Left renal cortex interstitium (tissue), 4 donors: ENCODE measurements at regions not wholly inside any gene's neighbourhood (a gene's known extent, or its start where the extent isn't known, plus 50 kb on each side); places are given as distances from the start of the nearest gene placed in this dataset.

Experiments
- DNase-seq, 4 donors: peaks; one replicate each; pipeline ENCODE4 v3.0.0-alpha.2; 2013; ENCODE audit warnings: low read depth in 4 of 4, low spot score in 2 of 4, missing footprints in 1 of 4

DNA sequence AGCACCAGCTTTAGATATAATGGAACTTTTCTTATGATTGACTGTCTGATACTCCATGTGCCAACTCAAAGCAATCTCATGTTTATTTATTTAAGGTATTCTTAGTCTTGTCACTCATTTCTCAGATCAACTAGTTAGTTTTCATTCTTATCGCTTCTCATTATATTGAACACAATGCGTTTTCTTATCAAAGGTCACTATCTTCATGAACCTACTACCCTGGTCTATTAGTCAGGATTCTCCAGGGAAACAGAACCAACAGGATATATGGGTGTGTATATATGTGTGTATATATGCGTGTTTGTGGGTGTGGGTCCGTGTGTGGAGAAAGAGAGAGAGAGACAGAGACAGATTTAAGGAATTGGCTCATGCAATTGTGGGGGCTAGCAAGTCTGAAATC is 619.9 kb downstream of the ZEB2 start:
- no peak for DNase-seq

DNA sequence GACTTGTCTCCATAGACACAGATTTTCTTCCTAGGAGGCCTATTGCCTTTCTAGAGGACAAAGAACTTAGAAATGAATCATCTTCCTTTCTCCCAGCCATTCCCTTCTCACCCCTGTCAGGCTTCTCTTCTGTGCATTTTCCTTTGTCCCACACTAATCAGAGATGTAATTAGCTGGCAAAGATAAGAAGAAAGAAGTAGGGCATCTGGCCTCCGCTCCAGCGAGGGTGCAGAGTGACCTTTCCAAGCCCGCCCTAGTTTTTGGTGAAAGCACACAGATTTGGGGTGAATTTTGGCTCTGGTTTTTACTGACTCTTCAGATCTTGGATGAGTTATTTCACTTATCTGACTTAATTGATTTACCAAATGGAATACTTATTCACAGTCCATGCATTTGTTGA is 626.5 kb downstream of the ZEB2 start:
- DNase-seq = no peak

DNA sequence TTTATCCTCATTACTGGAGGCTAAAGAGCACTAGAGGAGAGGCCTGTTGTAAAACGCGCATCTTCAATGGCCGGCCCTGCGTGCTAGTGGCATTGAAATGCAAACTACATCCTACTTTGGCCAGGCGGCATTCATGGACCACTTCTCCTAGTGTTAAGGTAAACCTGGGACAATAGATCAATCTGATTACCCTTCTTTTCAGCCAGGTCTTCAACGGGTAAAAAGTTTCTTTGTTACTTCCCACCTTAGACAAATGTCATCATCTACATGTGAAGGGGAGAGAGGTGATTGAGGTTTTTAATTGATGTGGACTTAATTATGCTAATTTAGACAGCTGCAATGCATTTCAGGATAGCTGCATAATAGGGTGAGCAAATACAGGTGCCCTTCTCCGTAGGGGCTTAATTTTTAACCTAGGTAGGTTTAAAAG is 628.0 kb downstream of the ZEB2 start:
- no peak for DNase-seq

DNA sequence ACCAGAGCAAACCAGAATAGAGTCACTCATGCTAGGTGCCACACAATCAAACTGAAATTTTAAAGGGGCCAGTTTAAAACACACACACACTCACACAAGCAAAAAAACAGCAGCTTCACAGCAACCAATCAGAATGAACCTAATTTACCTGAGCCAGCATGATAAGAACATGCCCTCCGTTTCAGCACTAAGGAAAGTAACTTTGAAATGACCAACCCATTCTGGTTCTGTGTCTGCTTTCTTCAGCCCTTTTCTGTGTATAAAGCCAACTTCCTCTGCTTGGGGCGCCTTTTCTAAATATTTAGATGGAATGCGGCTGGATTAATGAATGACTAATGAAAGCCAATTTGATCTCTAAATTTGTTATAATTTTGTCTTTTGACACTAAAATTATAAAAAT is 629.1 kb downstream of the ZEB2 start:
- no peak for DNase-seq

DNA sequence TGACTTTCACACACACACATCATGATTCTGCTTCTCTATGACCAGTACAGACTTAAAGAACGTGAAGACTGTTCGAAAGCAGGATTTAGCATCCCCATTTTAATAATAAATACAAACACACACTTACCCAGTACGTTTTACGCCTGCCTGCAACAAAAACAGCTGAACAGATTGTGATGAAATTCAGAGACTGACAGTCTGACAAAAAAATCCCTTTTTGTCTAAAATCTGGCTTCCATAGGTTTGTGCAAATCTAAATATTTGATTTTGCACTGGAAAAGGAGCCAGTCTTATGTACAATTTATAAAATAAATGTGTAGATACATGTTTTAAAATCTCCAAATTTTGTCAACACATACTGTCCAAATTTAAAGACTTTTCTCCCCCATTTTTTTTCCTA is 630.7 kb downstream of the ZEB2 start:
- DNase-seq = no peak

DNA sequence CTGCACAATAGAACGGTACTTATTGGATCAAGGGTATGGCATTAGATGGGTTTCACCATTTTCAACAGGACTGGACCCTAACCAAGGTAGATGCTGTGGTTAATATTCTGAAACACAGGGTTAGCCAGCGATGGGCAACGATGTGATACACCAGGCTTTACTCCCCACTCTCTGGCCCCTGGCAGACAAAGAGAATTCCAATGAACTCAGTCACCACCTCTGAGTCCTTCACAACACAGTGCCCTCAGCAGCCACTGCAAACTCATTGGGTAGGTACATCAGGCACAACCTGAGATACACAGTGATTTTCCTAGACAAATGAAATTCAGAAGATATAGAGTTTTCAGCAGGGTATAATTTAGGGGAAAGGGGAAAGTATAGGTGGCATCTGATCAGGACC is 634.5 kb downstream of the ZEB2 start:
- no peak for DNase-seq

DNA sequence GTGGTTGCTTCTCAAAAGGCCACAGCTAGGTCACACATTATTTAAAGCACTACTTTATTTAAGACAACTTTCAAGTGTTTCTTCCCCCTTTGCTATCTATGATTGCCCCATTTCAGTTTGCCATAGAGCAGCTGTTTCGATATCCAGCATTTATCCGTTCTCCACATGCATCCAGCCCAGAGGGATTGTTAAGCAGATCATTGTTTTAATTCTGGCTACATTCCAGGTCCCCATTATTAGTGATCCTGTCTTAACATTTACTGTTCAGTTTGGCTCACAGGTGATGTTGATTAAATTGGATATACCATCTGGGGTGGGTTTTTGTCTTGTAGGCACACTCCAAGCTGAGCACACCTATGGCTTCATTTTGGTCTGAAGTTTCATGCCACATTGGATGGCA is 638.7 kb downstream of the ZEB2 start:
- DNase-seq = no peak

DNA sequence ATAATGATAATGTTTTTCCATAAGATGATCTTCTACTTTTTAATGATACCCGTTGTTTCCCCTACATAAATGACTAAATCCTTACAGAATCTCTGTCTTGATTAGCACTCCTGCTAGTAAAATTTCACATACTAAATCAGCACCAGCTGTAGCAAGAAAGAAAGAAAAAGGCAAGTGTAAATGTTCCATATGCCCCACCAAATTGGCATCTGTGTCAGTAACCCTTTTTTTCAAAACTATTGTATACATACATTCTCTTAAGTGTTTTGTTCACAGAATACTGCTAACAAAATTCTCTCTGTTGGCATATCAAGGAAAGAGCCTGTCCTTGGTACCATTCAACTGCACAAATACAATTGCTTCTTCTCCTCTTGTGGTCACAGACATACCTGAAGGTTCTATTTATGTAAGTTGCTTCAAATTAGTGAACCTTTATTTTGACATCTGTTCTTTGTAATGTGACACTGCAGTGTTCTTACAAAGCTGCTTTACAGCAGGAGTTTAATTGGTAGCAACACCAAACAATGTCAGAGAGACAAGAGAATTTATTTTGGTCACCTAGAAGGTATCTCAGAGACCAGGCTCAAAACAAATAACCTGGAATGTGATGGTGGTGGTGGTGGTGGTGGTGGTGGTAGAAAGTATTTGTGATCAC is 641.9 kb downstream of the ZEB2 start:
- no peak for DNase-seq

DNA sequence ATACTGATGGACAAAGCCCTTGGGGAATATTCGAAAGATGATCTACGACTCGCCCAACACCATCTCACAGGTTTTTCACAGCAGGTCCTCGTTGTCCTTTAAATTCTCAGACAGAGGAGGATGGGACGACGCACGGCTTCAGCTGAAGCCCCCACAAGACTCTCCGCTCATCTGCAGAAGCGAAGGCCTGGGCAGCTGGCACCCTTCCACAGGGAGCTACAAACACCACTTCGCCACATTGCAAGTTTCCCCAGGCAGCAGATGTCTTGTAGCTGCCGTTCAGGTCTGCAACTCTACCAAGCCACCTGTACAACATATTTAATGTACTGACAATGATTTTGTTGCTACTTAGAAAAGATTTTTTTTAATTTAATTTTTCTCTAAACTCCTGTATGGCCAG is 642.9 kb downstream of the ZEB2 start:
- DNase-seq = no peak

DNA sequence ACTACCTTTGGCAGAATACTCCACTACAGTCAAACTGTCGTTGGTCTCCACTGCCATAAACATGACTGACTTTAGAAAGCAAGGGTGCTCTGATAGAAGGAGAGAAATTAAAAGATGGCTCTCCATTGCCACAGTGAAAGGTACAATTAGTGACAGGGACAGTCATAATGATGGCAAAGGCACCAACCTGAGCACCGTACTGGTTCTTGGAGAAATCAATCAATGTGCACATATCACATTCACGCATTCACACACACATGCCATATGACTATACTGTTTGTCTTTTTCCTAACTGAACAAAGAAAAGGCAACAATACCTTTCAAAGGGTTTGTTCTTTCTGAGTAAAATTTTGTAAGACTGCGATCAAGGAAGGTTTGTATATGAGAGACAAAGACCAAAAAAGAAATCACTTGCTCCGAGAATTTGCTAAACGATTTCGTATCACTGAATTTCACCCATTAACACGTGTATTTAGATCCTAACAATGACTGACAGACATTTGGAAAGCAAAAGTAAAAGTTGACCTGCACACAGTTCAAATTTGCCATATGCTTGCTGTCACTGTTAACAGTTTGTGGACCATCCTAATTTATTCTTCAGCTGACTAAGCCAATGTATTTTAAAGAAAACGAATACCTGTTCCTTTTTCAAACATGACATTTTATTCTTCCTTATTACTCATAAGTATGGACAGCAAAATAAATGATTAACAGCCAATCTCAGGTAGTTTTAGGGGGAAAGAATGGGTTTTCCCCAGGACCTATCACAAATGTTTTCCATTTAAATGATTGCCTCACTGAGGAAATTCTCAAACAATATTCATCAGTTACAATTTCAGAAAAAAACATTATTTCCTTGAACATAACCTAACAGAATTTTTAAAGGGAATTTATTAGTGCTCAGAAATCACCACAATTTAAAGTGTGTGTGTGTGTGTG is 644.4 kb downstream of the ZEB2 start:
- DNase-seq = no peak

DNA sequence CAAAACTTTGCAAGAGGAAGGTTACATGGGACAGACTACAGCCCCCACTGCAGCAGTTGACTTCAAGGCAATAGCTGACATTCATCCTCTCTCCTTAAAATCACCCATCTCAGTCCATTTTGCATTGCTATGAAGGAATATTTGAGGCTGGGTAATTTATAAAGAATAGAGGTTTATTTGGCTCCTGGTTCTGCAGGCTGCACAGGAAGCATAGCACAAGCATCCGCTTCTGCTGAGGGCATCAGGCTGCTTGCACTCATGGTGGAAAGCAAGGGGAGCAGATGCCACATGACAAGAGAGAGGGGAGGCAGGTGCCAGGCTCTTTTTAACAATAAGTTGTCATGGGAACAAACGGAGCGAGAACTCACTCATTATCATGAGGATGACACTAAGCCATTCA is 646.0 kb downstream of the ZEB2 start:
- no peak for DNase-seq

DNA sequence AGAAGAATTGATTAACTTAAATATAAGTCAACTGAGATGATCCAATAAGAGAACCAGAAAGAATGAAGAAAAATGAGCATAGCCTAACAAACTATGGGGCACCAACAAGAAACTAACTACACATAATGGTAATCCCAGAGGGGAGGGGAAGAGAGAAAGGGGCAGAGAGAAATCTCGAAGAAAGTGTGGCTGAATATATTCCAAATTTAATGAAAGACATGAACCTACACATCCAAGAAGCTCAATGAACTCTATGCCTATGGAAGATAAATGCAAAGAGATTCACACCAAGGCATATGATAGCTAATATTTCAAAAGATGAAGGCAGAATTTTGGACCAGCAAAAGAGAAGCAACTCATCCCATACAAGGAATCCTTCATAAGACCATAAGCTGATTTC is 649.2 kb downstream of the ZEB2 start:
- no peak for DNase-seq

DNA sequence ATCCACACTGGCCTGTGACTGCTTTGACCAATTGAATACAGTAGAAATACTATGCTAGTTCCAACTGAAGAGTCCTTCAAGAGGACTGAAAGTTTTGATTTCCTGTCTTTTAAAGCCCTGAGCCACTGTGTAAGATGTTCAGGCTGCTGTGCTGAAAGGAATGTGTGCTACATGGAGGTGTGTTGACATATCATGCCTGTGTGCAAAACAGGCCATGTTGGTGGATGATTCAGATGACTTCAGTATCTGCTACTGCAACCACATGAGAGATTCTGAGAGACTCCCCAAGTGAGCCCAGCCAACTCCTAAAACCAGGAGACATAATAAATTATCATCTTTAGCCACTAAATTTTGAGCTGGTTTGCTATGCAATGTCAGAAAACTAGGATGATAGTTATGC is 662.9 kb downstream of the ZEB2 start:
- DNase-seq = no peak

DNA sequence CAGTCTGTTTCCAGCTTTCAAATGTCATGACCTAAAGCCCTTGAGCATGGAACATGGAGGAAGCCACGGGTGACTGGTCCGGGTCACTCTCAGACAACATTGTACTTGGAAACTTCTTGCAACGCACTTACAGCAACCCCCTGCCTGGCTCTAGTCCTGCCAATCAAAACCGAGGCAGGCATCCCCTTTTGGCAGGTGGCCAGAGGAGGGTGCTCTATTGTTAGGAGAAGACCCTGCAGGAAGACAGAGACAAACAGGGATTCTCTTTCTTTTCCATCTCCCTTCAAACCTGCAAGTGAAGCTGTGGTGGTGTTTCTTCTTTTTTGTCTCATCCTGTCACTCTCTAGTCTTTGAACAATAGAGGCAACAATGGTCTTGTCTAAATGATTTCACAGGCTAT is 667.2 kb downstream of the ZEB2 start:
- DNase-seq = no peak

DNA sequence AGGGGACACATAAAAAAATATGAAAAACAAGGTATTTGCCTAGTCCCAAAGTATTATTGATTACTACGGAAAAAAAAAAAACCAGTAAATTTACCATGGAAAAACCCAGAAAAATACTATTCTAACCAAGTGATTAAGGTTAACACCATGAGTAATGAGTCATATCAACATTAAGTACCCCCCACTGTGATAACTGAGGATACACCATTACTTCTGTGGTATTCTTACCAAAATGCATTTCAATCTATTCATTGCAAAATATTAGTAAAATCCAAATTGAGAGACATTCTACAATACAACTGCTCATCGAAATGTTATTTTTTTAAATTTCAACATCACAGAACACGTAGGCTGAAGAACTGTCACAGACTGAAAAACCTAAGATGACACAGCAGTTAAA is 669.8 kb downstream of the ZEB2 start:
- DNase-seq = no peak

DNA sequence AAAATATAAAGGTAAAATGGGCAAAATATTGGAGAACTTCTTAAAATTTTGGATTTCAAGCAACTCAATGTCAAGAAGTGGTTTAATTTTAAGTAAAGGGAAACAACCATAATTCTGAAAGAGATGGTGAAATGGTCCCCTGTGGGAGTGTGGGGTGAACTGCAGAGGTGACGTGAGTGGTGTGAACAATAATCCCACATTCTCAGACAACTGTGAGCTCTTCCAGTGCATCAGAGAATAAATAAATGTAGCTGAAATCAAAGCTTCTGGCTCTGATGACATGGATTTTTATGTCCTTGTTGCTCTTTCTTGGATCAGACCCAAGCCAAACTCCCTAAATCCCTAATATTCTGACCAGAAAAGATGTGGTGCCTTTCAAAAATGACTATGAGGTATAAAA is 672.7 kb downstream of the ZEB2 start:
- DNase-seq = no peak

DNA sequence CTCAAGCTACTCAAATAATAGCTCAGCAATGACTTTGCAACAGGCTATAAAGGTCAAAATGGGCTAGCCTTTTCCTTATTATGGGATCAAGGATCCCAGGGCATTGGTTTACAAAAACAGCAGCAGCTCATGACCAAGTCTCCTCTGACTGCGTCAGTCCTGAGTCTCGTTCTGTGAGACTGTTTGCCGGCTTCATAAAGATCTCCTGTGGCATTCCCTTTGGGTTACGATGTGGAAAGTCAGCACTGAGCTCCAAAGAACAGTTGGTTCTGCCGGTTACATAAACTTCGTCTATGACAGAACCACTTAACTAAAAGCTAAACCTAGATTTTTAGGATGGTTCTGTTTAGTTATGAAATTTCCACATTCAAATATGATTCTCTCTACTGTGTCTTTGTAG is 674.9 kb downstream of the ZEB2 start:
- DNase-seq = no peak

DNA sequence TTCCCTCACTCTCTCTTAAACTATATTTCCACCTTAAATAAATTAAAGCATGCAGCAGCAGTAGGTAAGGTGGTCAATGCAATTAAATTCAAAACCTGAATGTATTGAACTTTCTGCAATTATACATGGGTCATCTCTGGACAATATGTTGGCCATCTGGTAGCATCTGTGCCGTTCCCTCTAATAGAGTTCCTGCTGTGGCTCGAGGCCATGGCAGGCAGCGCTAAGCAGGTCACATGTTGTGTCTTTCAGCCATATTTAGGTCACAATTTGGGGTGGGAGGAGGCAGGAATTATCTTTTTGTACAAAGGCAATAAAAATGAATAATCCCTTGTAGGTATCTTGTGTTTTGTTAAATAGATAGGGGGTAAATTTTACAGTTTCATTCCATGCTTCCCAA is 676.2 kb downstream of the ZEB2 start:
- DNase-seq = no peak

DNA sequence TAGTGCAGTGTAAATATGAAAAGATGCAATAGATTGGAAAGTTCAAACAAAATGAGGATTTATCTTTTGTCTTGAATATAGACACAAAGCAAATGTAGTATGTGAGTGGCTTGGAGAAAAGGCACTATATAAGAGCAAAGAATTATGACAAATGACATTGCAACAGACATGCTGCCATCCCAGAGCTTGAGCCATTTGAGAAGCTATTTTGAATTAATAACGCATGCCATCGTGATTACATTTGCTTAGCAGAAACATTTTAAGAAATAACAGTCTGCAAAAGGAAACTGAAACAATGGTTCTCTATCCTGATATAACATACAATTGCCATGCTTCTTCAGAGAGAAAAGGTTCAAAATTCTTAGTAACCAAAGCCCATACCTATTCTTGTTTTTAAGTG is 677.1 kb downstream of the ZEB2 start:
- DNase-seq = no peak

DNA sequence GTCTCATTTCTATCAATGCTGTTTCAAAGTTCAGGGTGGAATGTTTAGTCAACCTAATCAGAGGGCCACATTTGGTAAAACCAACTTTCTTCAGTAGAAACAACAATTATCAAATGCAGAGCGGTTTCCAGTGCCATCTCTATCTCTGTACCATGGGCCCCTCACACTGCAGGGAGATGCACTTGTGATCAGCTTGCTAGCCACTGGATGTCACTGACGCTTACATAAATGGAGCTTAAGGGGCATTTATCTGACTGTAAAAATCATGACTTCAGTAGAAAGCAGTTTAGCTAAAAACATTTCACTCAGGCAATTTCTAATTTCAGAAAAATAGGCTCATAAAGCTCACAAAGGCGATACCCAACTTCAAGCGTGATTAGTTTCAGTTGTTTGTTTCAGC is 678.0 kb downstream of the ZEB2 start:
- DNase-seq = no peak

DNA sequence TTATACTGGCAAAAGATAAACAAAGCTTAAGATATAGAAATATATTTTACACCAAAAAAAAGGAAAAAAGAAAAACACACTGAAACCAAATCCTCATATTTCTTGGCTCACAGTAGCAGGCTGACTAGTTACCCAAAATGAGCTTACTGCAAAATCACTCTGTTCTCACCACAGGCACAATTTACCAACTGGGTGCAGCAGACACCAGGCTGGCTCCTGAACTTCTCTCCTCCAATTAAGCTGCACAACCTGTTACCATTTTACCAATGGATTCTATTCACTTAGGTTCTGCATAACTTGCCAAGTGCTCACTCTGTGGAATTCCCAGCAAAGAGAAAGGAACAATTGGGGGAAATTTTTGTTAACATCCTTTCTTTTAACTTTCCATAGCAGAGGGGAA is 679.3 kb downstream of the ZEB2 start:
- no peak for DNase-seq

DNA sequence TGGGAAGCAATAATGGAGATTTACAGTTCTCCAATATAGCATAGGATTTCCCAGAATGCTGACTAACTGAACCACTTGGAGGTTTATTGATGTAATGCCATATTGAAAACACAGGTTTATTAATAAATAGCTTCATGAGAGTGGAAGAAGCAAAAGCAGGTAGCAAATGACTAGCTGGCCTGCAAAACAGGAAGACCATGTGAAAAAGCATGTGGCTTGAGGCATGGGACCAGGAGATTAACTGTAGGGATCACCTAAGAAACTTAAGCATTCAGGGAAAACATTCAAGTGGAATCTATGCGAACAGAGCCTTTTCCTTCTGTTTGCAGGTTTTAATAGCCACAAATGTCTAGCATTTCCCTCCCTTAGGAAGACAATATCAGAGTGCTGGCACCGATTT is 679.7 kb downstream of the ZEB2 start:
- no peak for DNase-seq
